Hematopoietic multipotent progenitor cell treated with erythropoietin and hydrocortisone succinate and interleukin-3 and kit ligand, for 8 days (in vitro differentiated cells): ENCODE measurements at regions not wholly inside any gene's neighbourhood (a gene's known extent, or its start where the extent isn't known, plus 50 kb on each side); places are given as distances from the start of the nearest gene placed in this dataset.

Experiments
- DNase-seq: peaks from one replicate; pipeline ENCODE4 v3.0.0-alpha.2; 2015

GRCh38 chr21:41605934-41606285 lies 98.0 kb upstream of the TMPRSS2 start:
- DNase-seq: no peak

DNA sequence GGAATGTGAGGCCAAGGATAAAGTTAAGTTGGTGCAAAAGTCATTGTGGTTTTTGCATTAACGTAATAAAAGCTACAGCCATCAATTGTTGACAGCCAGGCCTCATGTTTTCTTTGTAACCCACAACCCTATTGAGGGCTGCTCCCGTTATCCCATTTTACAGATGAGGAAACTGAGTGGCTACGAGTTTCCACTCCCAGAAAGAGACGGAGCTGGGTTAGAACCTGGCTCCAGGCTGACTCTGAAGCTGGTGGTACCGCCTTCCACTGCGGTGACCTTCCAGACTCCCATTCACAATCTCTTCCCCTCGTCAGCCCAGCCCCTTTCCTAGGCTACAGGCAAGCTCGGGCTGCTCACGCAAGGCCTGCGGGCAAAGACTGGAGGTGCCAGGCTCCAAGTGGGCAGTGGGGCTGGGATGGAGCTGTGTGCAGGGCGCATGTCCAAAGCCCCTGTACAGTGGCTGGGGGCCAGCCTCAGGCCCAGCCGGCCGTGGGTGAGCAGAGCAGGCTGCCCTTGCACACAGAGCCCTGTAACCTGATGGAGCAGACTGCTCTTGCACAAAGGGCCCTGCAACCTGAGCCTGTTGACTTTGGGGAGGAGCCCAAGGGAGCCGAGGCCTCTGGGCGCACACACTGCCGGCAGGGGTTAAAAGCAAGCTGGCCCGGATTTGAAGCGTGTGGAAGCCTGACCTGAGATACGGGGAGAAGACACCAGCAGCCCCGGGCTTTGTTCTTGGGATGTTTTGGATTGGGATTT lies 97.4 kb upstream of the TMPRSS2 start:
- DNase-seq: no peak

DNA sequence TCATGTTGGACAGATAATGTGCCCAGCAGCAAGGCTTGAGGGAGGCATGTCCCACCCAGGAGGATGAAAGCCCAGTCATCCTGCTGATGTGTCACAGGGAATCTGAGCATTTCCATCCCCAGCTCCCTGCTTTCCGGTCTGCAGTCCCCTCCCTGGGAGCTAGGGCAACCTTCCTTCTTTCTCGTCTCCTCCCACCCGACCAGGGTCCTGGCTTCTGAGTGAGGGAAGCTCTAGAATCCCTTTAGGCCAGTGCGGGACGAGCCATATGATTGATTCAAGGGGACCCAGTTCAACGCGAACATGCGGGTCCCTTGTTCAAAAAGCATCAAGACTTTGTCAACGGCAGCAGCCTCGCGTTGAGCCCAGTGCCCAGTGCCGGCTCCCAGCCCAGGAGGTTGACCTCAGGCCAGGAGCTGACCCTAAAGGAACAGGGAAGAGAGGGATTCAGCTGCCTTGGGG lies 96.7 kb upstream of the TMPRSS2 start:
- no peak for DNase-seq

- DNase-seq: no peak
Observed at GRCh38 chr21:41603476-41603875, 95.5 kb upstream of the TMPRSS2 start.

DNA sequence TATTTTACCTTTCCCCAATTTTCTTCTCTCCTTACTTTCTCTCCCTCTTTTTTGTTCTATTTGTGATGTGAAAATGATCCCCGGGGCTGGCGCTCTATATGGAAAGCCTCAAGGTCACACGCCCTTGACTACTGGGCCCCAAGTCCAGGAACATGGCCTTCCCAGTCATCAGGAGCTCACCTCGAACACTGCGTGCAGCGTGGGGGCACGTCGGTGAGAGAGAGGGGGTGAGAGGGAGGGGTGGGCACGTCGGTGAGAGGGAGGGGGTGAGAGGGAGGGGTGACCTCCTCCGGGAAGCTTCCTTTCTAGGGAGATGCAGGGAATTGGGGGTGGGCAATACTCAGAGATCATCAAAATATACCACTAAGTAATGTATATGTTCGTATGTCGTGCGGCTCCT lies 94.6 kb upstream of the TMPRSS2 start:
- no peak for DNase-seq

DNA sequence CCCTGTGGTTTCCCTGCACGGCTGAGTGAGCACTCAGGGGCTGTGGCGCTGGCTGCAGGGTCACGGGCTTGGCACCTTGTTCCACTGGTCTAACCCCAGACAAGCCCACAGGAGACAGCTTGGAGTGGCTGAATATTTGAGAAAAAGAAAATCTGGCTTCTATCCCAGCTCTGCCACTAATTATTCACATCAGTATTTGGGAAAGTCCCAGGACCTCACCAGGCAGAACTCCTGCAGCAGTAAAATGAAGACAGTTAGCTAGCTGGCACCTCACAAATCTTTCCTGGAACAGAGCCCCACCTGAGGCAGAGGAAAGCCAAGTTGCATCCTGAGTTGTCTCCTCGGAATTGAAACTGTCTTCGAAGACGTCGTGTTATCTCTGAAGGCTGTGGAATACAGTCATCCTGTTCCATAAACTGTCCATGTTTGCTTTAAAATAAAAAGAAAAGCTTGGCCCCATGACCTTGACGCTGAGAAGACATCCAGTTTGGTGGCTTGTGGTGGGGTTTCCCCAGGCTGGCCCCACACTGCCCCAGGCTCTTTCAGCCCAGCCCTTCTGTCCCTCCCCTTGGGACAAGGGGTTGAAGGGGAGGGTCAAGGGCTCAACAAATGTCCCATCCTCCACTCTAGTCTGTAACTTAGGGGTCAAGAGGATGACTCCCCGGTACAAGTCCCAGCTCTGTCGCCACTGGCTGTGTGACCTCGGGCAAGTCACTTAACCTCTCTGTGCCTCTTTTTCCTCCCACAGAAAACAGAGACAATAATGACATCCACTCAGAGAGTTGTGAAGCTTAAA lies 93.8 kb upstream of the TMPRSS2 start:
- no peak for DNase-seq

DNA sequence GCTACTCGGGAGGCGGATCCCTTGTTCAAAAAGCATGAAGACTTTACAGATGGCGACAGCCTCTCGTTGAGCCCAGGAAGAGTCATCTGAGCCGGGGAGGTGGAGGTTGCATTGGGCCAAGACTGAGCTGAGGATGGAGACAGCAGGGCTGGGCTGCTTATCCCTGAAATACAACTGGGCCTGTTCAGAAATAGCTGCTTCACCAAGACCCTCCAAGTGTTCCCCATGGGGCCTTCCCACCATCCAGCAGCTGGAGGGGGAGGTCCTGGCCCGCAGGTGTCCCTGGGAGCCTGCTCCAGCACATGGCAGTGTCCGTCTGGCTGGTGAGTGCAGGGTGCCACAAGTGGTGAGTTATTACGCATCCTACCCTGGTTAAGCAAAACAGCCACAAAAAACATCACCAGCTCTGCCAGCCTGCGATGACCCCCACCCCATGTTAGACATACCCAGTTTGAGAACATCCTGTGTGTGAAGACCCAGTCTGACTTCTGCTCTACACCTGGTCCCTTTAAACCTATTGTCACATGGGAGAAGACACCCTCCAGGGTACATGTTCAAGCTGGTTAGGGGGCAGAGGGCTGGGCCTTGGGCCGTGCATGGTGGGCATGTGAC lies 93.1 kb upstream of the TMPRSS2 start:
- no peak for DNase-seq

DNA sequence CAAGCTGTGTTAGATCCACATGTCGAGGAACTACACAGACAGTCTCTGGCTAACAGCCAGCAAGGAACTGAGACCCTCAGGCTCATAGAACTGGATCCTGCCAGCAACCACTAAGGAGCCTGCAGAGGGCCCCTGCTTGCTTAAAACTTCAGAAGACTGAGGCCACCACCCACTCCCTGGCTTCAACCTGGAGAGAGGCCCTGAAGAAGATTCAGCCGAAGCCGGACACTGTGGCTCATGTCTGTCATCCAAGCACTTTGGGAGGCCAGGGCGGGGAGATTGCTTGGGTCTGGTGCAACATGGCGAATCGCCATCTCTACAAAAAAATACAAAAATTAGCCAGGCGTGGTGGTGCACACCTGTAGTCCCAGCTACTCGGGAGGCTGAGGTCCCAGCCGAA lies 92.6 kb upstream of the TMPRSS2 start:
- DNase-seq: no peak

DNA sequence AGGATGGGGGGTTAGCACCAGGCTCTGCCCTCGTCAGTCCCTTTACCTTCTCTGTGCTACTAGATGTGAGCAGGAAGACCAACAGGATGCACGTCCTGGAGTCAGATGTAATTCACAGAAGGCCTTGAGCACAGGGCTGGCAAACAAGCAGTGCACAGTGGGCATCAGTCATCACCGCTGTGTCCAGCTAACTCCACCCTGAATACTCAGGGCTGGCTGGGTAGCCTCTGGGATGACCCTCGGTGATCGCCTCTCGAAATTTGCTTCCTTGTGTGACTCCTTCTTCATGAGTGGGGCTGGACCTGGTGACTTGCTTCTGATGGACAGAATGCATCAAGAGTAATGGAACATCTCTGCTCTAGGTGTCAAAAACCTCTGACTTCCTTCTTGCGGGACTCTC lies 92.2 kb upstream of the TMPRSS2 start:
- DNase-seq: no peak

DNA sequence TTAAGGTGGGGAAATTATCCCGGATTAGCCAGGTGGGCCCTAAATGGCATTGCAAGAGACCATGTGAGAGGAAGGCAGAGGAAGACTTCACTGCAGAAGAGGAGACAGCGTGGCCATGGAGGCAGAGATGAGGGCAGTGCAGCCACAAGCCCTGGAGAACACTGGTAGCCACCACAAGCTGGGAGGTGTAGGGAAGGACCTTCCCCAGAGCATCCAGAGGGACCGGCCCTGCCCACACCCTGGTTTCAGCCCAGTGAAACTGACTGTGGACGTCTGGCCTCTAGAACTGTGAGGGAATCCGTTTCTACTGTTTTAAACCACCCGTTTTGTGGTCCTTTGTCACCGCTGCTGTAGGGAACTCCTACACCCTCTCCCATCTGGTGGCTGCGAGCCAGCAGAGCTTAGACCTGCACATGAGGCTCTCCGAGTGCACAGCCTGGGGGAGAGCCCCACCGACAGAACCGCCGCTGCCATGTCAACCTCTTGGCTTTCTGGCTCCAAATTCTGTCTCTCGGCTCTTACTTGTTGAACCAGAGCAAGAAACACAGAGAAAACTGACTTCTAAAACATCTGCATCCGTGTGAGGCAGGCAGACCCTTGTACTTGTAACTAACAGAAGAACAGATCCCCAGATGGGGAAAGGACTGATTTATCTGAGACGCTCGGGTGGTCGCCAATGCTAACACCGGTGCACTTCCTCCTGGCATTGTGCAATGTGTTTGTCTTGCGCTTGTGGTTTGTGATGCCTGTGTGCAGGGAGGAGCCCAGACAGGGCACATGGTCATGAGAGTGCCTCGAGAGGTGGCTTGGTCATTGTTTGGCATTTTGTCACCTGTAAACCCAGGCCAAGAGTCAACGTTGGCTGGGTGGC lies 90.8 kb upstream of the TMPRSS2 start:
- DNase-seq: no peak

DNA sequence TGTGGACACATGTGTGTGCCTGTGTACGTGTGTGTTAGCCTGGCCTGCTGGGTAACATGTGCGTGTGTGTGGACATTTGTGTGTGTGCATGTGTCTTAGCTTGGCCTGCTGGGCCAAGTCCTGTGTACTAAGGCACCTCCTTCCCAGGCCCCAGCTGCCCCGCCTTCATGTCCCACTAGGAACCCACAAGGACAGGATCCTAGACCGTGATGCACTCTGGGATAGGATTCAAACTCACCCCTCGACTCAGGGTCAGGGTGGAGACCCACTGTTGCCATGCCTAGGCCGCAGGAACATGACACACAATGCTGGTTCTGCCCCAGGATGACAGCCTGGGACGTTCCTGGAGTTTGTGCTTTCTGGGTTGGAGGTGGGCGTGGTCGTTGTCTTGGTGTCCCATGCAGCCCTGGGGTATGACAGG lies 89.9 kb upstream of the TMPRSS2 start:
- DNase-seq: no peak

- DNase-seq: no peak
Observed at GRCh38 chr21:41597227-41597626, 89.3 kb upstream of the TMPRSS2 start.

DNA sequence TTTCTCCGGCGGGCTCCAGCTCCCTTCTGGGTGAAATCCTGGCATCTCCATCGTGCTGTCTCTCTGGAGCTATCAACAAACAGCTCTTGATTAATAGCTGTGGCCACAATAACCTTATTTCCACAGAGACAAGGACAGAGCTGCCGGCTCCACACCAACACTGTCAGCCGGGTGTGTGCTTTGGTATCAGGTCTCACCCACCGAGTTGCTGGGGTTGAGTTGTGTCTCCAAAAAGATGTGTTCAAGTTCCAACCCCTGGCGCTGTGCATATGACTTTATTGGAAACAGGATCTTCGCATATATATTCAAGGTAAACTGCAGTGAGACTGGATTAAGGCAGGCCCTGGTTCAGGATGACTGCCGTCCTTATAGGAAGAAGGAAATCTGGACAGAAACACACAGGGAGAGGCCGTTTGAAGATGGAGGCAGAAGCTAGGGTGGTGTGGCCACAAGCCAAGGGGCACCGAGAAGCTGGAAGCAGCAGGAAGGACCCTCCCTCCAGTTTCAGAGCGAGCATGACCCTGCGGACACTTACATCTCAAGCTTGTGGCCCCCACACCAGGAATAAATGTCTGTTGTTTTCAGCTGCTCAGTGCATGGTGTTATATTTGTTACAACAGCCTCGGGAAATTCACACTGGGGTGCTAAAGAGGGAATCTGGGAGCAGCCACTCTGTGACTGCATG lies 88.4 kb upstream of the TMPRSS2 start:
- no peak for DNase-seq

- no peak for DNase-seq
Observed at GRCh38 chr21:41594268-41594667, 86.3 kb upstream of the TMPRSS2 start.

DNA sequence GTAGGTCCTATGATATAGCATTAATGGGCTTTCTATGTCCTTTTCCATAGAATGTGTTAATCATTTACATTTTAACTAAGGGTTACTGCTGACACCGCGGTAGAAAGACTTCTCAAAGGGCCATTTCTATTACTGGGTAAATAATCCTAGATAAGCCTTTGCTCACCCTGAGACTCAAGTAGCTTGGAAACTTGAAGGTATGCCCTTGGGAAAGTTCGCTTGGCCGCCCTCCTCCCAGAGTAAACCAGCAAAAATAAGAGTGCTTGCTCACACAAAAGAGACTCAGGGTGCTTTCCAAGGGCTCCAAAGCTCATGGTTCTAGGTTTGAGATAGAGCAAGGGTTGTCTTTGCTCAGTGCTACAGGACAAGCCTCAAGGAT lies 85.8 kb upstream of the TMPRSS2 start:
- no peak for DNase-seq

- DNase-seq: no peak
Observed at GRCh38 chr21:41593051-41593759, 85.2 kb upstream of the TMPRSS2 start.

DNA sequence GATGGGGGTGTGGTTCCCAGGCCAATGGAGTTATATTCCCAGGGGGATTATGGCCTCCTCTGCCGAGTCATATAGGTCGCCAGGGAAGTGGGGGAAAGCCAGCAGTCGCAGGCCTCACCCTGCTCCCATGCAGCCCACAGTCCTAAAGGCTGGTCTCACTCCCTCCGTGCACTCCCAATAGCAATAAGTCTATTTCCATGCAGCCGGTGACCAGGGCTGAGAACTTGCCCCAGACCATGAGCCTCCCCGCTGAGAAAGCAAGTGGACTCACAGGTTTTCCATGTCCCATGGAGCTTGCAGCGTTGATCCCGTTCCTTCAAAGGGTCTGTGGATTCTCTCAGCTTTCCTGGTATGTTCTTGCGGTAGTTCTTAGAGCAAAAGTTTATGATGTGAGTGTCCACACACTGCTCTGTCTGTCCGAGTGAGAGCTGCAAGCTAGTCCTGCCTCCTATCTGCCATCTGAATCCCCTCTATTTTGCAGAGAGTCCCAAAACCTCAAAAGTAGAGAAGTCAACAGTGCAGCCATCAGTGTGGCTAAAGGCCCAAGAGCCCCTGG lies 81.7 kb upstream of the TMPRSS2 start:
- DNase-seq: no peak

GRCh38 chr21:41589131-41589530 lies 81.2 kb upstream of the TMPRSS2 start:
- no peak for DNase-seq

GRCh38 chr21:41585199-41585994 lies 77.4 kb upstream of the TMPRSS2 start:
- DNase-seq: no peak

GRCh38 chr21:41584603-41585176 lies 76.7 kb upstream of the TMPRSS2 start:
- no peak for DNase-seq
